ENCODE measurements at regions not wholly inside any gene's neighbourhood (a gene's known extent, or its start where the extent isn't known, plus 50 kb on each side); places are given as distances from the start of the nearest gene placed in this dataset.

- intact Hi-C loops (cut with DNase I; ENCODE audit: low total_unique reads), result no loop called here
- no peak for TF ChIP-seq POLR2AphosphoS5 (IDR thresholded peaks at IDR 0.05)
- no peak for TF ChIP-seq CTCF (IDR thresholded peaks at IDR 0.05)
- no peak for TF ChIP-seq POLR2A (IDR thresholded peaks at IDR 0.05)
- Histone ChIP-seq H3K4me3 (no peak overlapping the region), H3K36me3 (no peaks in the 10 kb centered on the region), H3K27me3 (no peaks in the 10 kb centered on the region), H3K4me1 (no peaks in the 10 kb centered on the region), H3K9me3 (no peaks in the 10 kb centered on the region), H3K27ac (no peak overlapping the region)
- no peak for DNase-seq (ENCODE audit: low spot score in 2 of 2)
Observed at GRCh38 chr7:45447296-45447695, 126.9 kb upstream of the ADCY1 start.

GRCh38 chr7:45450571-45451204, 123.5 kb upstream of the ADCY1 start:
- no peak for DNase-seq (ENCODE audit: low spot score in 2 of 2)
- intact Hi-C loops (cut with DNase I; ENCODE audit: low total_unique reads), result no loop called here
- Histone ChIP-seq H3K27ac (no peak overlapping the region), H3K27me3 (no peaks in the 10 kb centered on the region), H3K36me3 (no peaks in the 10 kb centered on the region), H3K9me3 (no peaks in the 10 kb centered on the region), H3K4me1 (no peaks in the 10 kb centered on the region), H3K4me3 (no peak overlapping the region)
- no peak for TF ChIP-seq CTCF (IDR thresholded peaks at IDR 0.05)
- TF ChIP-seq POLR2A (IDR thresholded peaks at IDR 0.05), result no peak
- TF ChIP-seq POLR2AphosphoS5 (IDR thresholded peaks at IDR 0.05), result no peak

- H3K4me3 ChIP-seq, result no peak overlapping the region
- intact Hi-C loops (cut with DNase I; ENCODE audit: low total_unique reads), result no loop called here
- no peak overlapping the region for H3K27ac ChIP-seq
- TF ChIP-seq POLR2AphosphoS5 (IDR thresholded peaks at IDR 0.05), result no peak
- no peak for TF ChIP-seq CTCF (IDR thresholded peaks at IDR 0.05)
- TF ChIP-seq POLR2A (IDR thresholded peaks at IDR 0.05), result no peak
- H3K9me3 ChIP-seq, result no peaks in the 10 kb centered on the region
- no peaks in the 10 kb centered on the region for H3K4me1 ChIP-seq
- DNase-seq (ENCODE audit: low spot score in 2 of 2), result no peak
- no peaks in the 10 kb centered on the region for H3K36me3 ChIP-seq
- no peaks in the 10 kb centered on the region for H3K27me3 ChIP-seq
Observed at GRCh38 chr7:45451342-45452035, 122.7 kb upstream of the ADCY1 start.

GRCh38 chr7:45454771-45455170, 119.4 kb upstream of the ADCY1 start:
- Histone ChIP-seq H3K36me3 (no peaks in the 10 kb centered on the region), H3K4me3 (no peak overlapping the region), H3K9me3 (no peaks in the 10 kb centered on the region), H3K27ac (no peak overlapping the region), H3K27me3 (no peaks in the 10 kb centered on the region), H3K4me1 (no peaks in the 10 kb centered on the region)
- intact Hi-C loops (cut with DNase I; ENCODE audit: low total_unique reads), result no loop called here
- DNase-seq (ENCODE audit: low spot score in 2 of 2), result no peak
- no peak for TF ChIP-seq POLR2A (IDR thresholded peaks at IDR 0.05)
- TF ChIP-seq POLR2AphosphoS5 (IDR thresholded peaks at IDR 0.05), result no peak
- TF ChIP-seq CTCF (IDR thresholded peaks at IDR 0.05), result no peak

GRCh38 chr7:45455662-45456061, 118.5 kb upstream of the ADCY1 start:
- Histone ChIP-seq H3K4me3 (no peak overlapping the region), H3K9me3 (no peaks in the 10 kb centered on the region), H3K36me3 (no peaks in the 10 kb centered on the region), H3K4me1 (no peaks in the 10 kb centered on the region), H3K27ac (no peak overlapping the region), H3K27me3 (no peaks in the 10 kb centered on the region)
- intact Hi-C loops (cut with DNase I; ENCODE audit: low total_unique reads), result no loop called here
- no peak for DNase-seq (ENCODE audit: low spot score in 2 of 2)
- TF ChIP-seq POLR2A (IDR thresholded peaks at IDR 0.05) (no peak), CTCF (IDR thresholded peaks at IDR 0.05) (no peak), POLR2AphosphoS5 (IDR thresholded peaks at IDR 0.05) (no peak)
